Stomach (tissue), 4 donors: ENCODE measurements at regions not wholly inside any gene's neighbourhood (a gene's known extent, or its start where the extent isn't known, plus 50 kb on each side); places are given as distances from the start of the nearest gene placed in this dataset.

Experiments
- CTCF ChIP-seq, 7 experiments: fragments of 450-650 bp in 4 of 7; fragments of 200-600 bp in 3 of 7; sonication (generic) in 3 of 7; IDR thresholded peaks; one replicate each; pipeline ENCODE4 v1.5.1; 2016 to 2019; ENCODE audit warnings: antibody characterized with exemption in 7 of 7, control low read depth in 2 of 7, mild to moderate bottlenecking in 1 of 7
- POLR2A ChIP-seq, 4 donors: fragments of 450-650 bp; IDR thresholded peaks; one replicate each; pipeline ENCODE4 v1.6.1; 2016; ENCODE audit warnings: antibody characterized with exemption in 4 of 4, control low read depth in 2 of 4, mild to moderate bottlenecking in 1 of 4, moderate library complexity in 1 of 4
- POLR2AphosphoS5 ChIP-seq, 3 donors: sonication (generic); formaldehyde crosslinking; IDR thresholded peaks; one replicate each; pipeline ENCODE4 v1.6.1; 2016; ENCODE audit warnings: antibody characterized with exemption in 3 of 3

DNA sequence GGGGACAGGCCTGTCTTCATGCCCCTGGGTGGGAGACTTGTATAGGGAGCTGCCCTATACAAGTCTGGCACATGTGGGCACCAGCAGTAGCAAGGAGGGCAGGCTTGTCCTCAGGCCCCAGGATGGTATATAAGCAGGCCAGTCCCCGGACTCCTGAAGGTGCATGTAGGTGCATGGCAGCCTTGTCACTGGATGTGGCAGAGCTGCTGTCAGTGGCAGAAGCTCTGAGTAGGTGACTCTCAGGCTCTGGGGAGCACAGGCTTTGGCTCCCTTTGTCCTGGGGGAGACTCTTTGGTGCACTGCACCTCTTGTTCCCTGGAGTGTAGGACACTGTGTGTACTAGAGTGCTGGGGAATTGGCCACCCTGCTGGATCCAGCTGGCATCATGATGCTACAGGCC lies 376.7 kb upstream of the DIPK2B start:
- no peak for TF ChIP-seq POLR2AphosphoS5 (IDR thresholded peaks at IDR 0.05)
- TF ChIP-seq CTCF (IDR thresholded peaks at IDR 0.05): no peak
- TF ChIP-seq POLR2A (IDR thresholded peaks at IDR 0.05): no peak
